ENCODE measurements at regions not wholly inside any gene's neighbourhood (a gene's known extent, or its start where the extent isn't known, plus 50 kb on each side); places are given as distances from the start of the nearest gene placed in this dataset.

GRCh38 chr11:93032580-93032979, 63.1 kb downstream of the MTNR1B start:
- Mint-ChIP-seq H3K27me3 (ENCODE audit: low read depth) (no peaks in the 10 kb centered on the region), H3K4me3 (no peak overlapping the region)
- no peak for DNase-seq (ENCODE audit: low read depth, low spot score)

DNA sequence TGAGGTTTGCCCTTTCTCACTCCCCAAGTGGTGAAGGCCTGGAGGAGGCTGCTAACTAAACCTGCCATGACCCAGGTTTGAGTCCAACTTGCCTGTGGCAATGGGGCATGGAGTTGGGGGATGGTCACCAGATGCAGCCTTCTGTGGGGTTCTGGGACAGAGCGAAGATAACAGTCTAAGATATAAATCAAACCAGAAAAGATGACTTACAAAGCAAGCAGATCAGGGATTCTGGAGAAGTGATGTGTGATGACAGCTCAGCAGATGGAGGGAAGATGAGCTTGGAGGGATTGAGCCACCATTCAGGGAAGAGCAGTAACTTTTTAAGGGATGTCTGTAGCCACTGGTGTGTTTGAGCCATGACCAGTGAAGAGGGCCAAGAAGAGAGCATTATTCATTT, 63.6 kb downstream of the MTNR1B start:
- no peak overlapping the region for H3K27ac Mint-ChIP-seq (ENCODE audit: unreplicated experiment)
- no peaks in the 10 kb centered on the region for H3K27me3 Mint-ChIP-seq (ENCODE audit: low read depth)
- no peaks in the 10 kb centered on the region for H3K4me1 Mint-ChIP-seq
- no peaks in the 10 kb centered on the region for H3K36me3 Mint-ChIP-seq (ENCODE audit: low read depth)
- DNase-seq (ENCODE audit: low read depth, low spot score), result no peak
- peaks cover 3% of the 10 kb centered on the region for H3K9me3 Mint-ChIP-seq
- TF ChIP-seq, protein P1, sequence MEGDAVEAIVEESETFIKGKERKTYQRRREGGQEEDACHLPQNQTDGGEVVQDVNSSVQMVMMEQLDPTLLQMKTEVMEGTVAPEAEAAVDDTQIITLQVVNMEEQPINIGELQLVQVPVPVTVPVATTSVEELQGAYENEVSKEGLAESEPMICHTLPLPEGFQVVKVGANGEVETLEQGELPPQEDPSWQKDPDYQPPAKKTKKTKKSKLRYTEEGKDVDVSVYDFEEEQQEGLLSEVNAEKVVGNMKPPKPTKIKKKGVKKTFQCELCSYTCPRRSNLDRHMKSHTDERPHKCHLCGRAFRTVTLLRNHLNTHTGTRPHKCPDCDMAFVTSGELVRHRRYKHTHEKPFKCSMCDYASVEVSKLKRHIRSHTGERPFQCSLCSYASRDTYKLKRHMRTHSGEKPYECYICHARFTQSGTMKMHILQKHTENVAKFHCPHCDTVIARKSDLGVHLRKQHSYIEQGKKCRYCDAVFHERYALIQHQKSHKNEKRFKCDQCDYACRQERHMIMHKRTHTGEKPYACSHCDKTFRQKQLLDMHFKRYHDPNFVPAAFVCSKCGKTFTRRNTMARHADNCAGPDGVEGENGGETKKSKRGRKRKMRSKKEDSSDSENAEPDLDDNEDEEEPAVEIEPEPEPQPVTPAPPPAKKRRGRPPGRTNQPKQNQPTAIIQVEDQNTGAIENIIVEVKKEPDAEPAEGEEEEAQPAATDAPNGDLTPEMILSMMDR (conservative IDR thresholded peaks at IDR 0.05), result no peak
- H3K4me3 Mint-ChIP-seq, result no peak overlapping the region

More at GRCh38 chr11:93032580-93032979, 63.1 kb downstream of the MTNR1B start:
- H3K9me3 Mint-ChIP-seq, result peaks cover 3% of the 10 kb centered on the region
- no peaks in the 10 kb centered on the region for H3K36me3 Mint-ChIP-seq (ENCODE audit: low read depth)
- TF ChIP-seq, protein P1 (conservative IDR thresholded peaks at IDR 0.05), result no peak
- no peaks in the 10 kb centered on the region for H3K4me1 Mint-ChIP-seq
- H3K27ac Mint-ChIP-seq (ENCODE audit: unreplicated experiment), result no peak overlapping the region

- no peaks in the 10 kb centered on the region for H3K27me3 Mint-ChIP-seq (ENCODE audit: low read depth)
- no peak overlapping the region for H3K4me3 Mint-ChIP-seq
- no peak for DNase-seq (ENCODE audit: low read depth, low spot score)
- H3K4me1 Mint-ChIP-seq, result no peaks in the 10 kb centered on the region
- no peak overlapping the region for H3K27ac Mint-ChIP-seq (ENCODE audit: unreplicated experiment)
- H3K36me3 Mint-ChIP-seq (ENCODE audit: low read depth), result no peaks in the 10 kb centered on the region
- TF ChIP-seq, protein P1 (conservative IDR thresholded peaks at IDR 0.05), result no peak
- H3K9me3 Mint-ChIP-seq, result peaks cover 3% of the 10 kb centered on the region
Measured at GRCh38 chr11:93034031-93034722, 64.7 kb downstream of the MTNR1B start.

DNA sequence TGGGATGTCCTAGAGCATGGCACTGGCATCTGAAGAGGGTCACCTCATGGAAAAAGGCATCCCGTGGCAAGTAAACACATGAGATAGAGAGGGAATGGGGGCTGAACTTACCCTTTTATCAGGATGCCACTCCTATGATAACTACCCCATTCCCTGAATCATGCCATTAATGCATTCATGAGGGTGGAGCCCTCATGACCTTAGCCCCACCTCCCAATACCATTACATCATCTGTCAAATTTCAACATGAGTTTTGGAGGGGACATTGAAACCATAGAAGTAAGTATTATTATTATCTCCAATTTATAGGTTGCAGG, 65.2 kb downstream of the MTNR1B start:
- TF ChIP-seq, protein P1 (conservative IDR thresholded peaks at IDR 0.05), result no peak
- Mint-ChIP-seq H3K27ac (ENCODE audit: unreplicated experiment) (no peak overlapping the region), H3K9me3 (peaks cover 3% of the 10 kb centered on the region), H3K4me1 (no peaks in the 10 kb centered on the region), H3K27me3 (ENCODE audit: low read depth) (no peaks in the 10 kb centered on the region), H3K4me3 (no peak overlapping the region), H3K36me3 (ENCODE audit: low read depth) (no peaks in the 10 kb centered on the region)
- no peak for DNase-seq (ENCODE audit: low read depth, low spot score)

GRCh38 chr11:93038521-93038920, 69.1 kb downstream of the MTNR1B start:
- DNase-seq (ENCODE audit: low read depth, low spot score), result no peak
- Mint-ChIP-seq H3K36me3 (ENCODE audit: low read depth) (peaks cover 9% of the 10 kb centered on the region), H3K27ac (ENCODE audit: unreplicated experiment) (no peak overlapping the region), H3K4me3 (no peak overlapping the region), H3K27me3 (ENCODE audit: low read depth) (no peaks in the 10 kb centered on the region), H3K9me3 (peaks cover 8% of the 10 kb centered on the region), H3K4me1 (no peaks in the 10 kb centered on the region)
- TF ChIP-seq, protein P1 (conservative IDR thresholded peaks at IDR 0.05), result no peak
